MM.1S (cell line): ENCODE measurements at regions not wholly inside any gene's neighbourhood (a gene's known extent, or its start where the extent isn't known, plus 50 kb on each side); places are given as distances from the start of the nearest gene placed in this dataset.

Experiments used
- DNase-seq: peaks from one replicate; pipeline ENCODE4 v3.0.0-alpha.2; 2015
- H2AFZ ChIP-seq: fragments of 300-600 bp; sonication (generic); 2 replicates; pipeline ENCODE4 v1.6.0; 2016; ENCODE audit warnings: antibody characterized with exemption, low read length
- H3F3A ChIP-seq: fragments of 300-600 bp; sonication (generic); 2 replicates; pipeline ENCODE4 v1.6.1; 2016; ENCODE audit warnings: mild to moderate bottlenecking, antibody characterized with exemption, low read length, moderate library complexity, mixed read lengths; ENCODE audit not compliant: insufficient read depth
- H3K27ac ChIP-seq: fragments of 300-600 bp; sonication (generic); 2 replicates; pipeline ENCODE4 v1.5.1; 2016; ENCODE audit warnings: mild to moderate bottlenecking, low read length
- H3K27me3 ChIP-seq: fragments of 300-600 bp; sonication (generic); replicated peaks from 2 replicates; pipeline ENCODE4 v1.6.0; 2016; ENCODE audit warnings: low read length; ENCODE audit not compliant: insufficient read depth
- H3K36me3 ChIP-seq: fragments of 300-600 bp; sonication (generic); replicated peaks from 2 replicates; pipeline ENCODE4 v1.6.1; 2016; ENCODE audit warnings: mild to moderate bottlenecking, low read length, mixed read lengths; ENCODE audit not compliant: insufficient read depth
- H3K4me1 ChIP-seq: fragments of 300-600 bp; sonication (generic); 2 replicates; pipeline ENCODE4 v1.6.1; 2016; ENCODE audit warnings: low read length, mixed read lengths
- H3K4me2 ChIP-seq: fragments of 300-600 bp; sonication (generic); 2 replicates; pipeline ENCODE4 v1.6.0; 2016; ENCODE audit warnings: low read depth, low read length
- H3K4me3 ChIP-seq: fragments of 300-600 bp; sonication (generic); 2 replicates; pipeline ENCODE4 v1.5.1; 2016; ENCODE audit warnings: low read length, mixed read lengths
- H3K79me2 ChIP-seq: fragments of 300-600 bp; sonication (generic); 2 replicates; pipeline ENCODE4 v1.6.1; 2016; ENCODE audit warnings: mixed run types, low read length, mixed read lengths
- H3K9ac ChIP-seq: fragments of 300-600 bp; sonication (generic); 2 replicates; pipeline ENCODE4 v1.6.1; 2016; ENCODE audit warnings: low read length, mixed read lengths
- H3K9me2 ChIP-seq: fragments of 300-600 bp; sonication (generic); replicated peaks from 2 replicates; pipeline ENCODE4 v1.6.1; 2016; ENCODE audit warnings: mild to moderate bottlenecking, low read length, mixed read lengths; ENCODE audit not compliant: insufficient read depth
- H3K9me3 ChIP-seq: fragments of 300-600 bp; sonication (generic); replicated peaks from 2 replicates; pipeline ENCODE4 v1.6.1; 2016; ENCODE audit warnings: mild to moderate bottlenecking, low read length, mixed read lengths; ENCODE audit not compliant: insufficient read depth
- H4K20me1 ChIP-seq: fragments of 300-600 bp; sonication (generic); 2 replicates; pipeline ENCODE4 v1.6.1; 2016; ENCODE audit warnings: mild to moderate bottlenecking, low read length, moderate library complexity, mixed read lengths; ENCODE audit not compliant: insufficient read depth
- CTCF ChIP-seq: fragments of 300-600 bp; sonication (generic); IDR thresholded peaks from 2 replicates; pipeline ENCODE4 v1.5.1; 2016; ENCODE audit warnings: antibody characterized with exemption, low read length, mixed read lengths
- EZH2 ChIP-seq: fragments of 300-600 bp; sonication (generic); optimal IDR thresholded peaks from 2 replicates; pipeline ENCODE3; 2017; ENCODE audit warnings: low read depth, mild to moderate bottlenecking, antibody characterized with exemption, low read length, mixed read lengths
- EZH2phosphoT487 ChIP-seq: fragments of 300-600 bp; sonication (generic); IDR thresholded peaks from 2 replicates; pipeline ENCODE4 v1.6.1; 2018; ENCODE audit warnings: antibody characterized with exemption, low read length

- no peak overlapping the region for H3K4me2 ChIP-seq
- H4K20me1 ChIP-seq: no peaks in the 10 kb centered on the region
- no peaks in the 10 kb centered on the region for H3K79me2 ChIP-seq
- no peaks in the 10 kb centered on the region for H3K9me2 ChIP-seq
- no peaks in the 10 kb centered on the region for H3F3A ChIP-seq
- H3K27ac ChIP-seq: no peak overlapping the region
- no peaks in the 10 kb centered on the region for H3K9me3 ChIP-seq
- H3K27me3 ChIP-seq: no peaks in the 10 kb centered on the region
- H3K4me3 ChIP-seq: no peak overlapping the region
- H3K4me1 ChIP-seq: no peaks in the 10 kb centered on the region
- TF ChIP-seq EZH2 (no peak), EZH2phosphoT487 (no peak), CTCF (no peak)
- no peak overlapping the region for H3K9ac ChIP-seq
- H3K36me3 ChIP-seq: no peaks in the 10 kb centered on the region
- H2AFZ ChIP-seq: no peak overlapping the region
- DNase-seq: no peak
Observed at GRCh38 chr4:177052211-177052934, 257.3 kb upstream of the NEIL3 start.

- no peak overlapping the region for H3K27ac ChIP-seq
- DNase-seq: no peak
- no peaks in the 10 kb centered on the region for H3K79me2 ChIP-seq
Observed at GRCh38 chr4:177057186-177057585, 252.5 kb upstream of the NEIL3 start.

GRCh38 chr4:177064116-177064515 is 245.6 kb upstream of the NEIL3 start:
- no peaks in the 10 kb centered on the region for H3K36me3 ChIP-seq
- H3K4me1 ChIP-seq: no peaks in the 10 kb centered on the region
- no peak overlapping the region for H3K9ac ChIP-seq
- no peak overlapping the region for H3K4me2 ChIP-seq
- no peak for DNase-seq
- no peak overlapping the region for H2AFZ ChIP-seq
- no peaks in the 10 kb centered on the region for H3F3A ChIP-seq
- H3K27ac ChIP-seq: no peak overlapping the region
- H3K9me3 ChIP-seq: no peaks in the 10 kb centered on the region
- no peaks in the 10 kb centered on the region for H3K79me2 ChIP-seq
- H4K20me1 ChIP-seq: no peaks in the 10 kb centered on the region
- H3K27me3 ChIP-seq: no peaks in the 10 kb centered on the region
- no peak overlapping the region for H3K4me3 ChIP-seq
- no peaks in the 10 kb centered on the region for H3K9me2 ChIP-seq
- TF ChIP-seq EZH2 (no peak), CTCF (no peak), EZH2phosphoT487 (no peak)

More at GRCh38 chr4:177057186-177057585, 252.5 kb upstream of the NEIL3 start:
- no peaks in the 10 kb centered on the region for H3K36me3 ChIP-seq
- H3F3A ChIP-seq: no peaks in the 10 kb centered on the region
- H3K4me2 ChIP-seq: no peak overlapping the region
- no peaks in the 10 kb centered on the region for H4K20me1 ChIP-seq
- H3K27me3 ChIP-seq: no peaks in the 10 kb centered on the region
- no peaks in the 10 kb centered on the region for H3K4me1 ChIP-seq
- no peak for TF ChIP-seq EZH2
- no peak for TF ChIP-seq EZH2phosphoT487
- no peak for TF ChIP-seq CTCF
- H3K9ac ChIP-seq: no peak overlapping the region
- H3K9me3 ChIP-seq: no peaks in the 10 kb centered on the region
- no peak overlapping the region for H2AFZ ChIP-seq
- H3K9me2 ChIP-seq: no peaks in the 10 kb centered on the region
- no peak overlapping the region for H3K4me3 ChIP-seq
